ENCODE measurements at regions not wholly inside any gene's neighbourhood (a gene's known extent, or its start where the extent isn't known, plus 50 kb on each side); places are given as distances from the start of the nearest gene placed in this dataset.
A peak's percentile ranks its signal among the peaks of the same experiment; 100 is the strongest.

- no peak for TF ChIP-seq XRCC3 (IDR thresholded peaks at IDR 0.05)
- no peak for TF ChIP-seq GTF3C2 (IDR thresholded peaks at IDR 0.05; ENCODE audit: borderline replicate concordance, extremely low read depth, insufficient read length)
- TF ChIP-seq ATF7 (IDR thresholded peaks at IDR 0.05), result no peak
- TF ChIP-seq ZNF133 (CRISPR knock-in tag; IDR thresholded peaks at IDR 0.05), result no peak
- no peak for TF ChIP-seq ZNF699 (CRISPR knock-in tag; IDR thresholded peaks at IDR 0.05; ENCODE audit: insufficient replicate concordance)
- no peak for TF ChIP-seq MAFF (IDR thresholded peaks at IDR 0.05; ENCODE audit: low read length)
Observed at GRCh38 chr9:105067895-105068580, 140.1 kb upstream of the ABCA1 start (continued).

- H2AFZ ChIP-seq (ENCODE audit: low read depth, low read length), result no peak overlapping the region
- H3K4me3 ChIP-seq, result no peak overlapping the region
- in situ Hi-C loops (cut with MboI), result no loop called here
- H3K79me2 ChIP-seq (ENCODE audit: control insufficient read depth, insufficient read depth, low read length), result no peaks in the 10 kb centered on the region
- no peak for ATAC-seq
- no peak for DNase-seq (ENCODE audit: extremely low read depth in 1 of 4, low spot score in 3 of 4)
- FAIRE-seq, result no peak
- ChIA-PET POLR2A (interaction anchor here (0.8 kb wide), 1 partner anchor 142 kb away, joined by 4 read pairs; no protein-coding TSS in a partner anchor), CTCF (ENCODE audit: low intra/inter-chr PET ratio) (no interaction called here)
- no peaks in the 10 kb centered on the region for H4K20me1 ChIP-seq (replicated peaks; ENCODE audit: control insufficient read depth, insufficient read depth, low read length)
- peaks cover 0 to 3% of the 10 kb centered on the region in 2 experiments; a peak in 4 of 5 replicates for H3K4me1 ChIP-seq (replicated peaks in 1 of 2; ENCODE audit: control insufficient read depth in 2 of 2, insufficient read depth in 2 of 2, low read length in 2 of 2)
- H3K36me3 ChIP-seq (ENCODE audit: control insufficient read depth, insufficient read depth, low read length), result no peaks in the 10 kb centered on the region
- peak; percentile 75 for TF ChIP-seq BCOR (IDR thresholded peaks at IDR 0.05)
- no peak for TF ChIP-seq COPS2 (conservative IDR thresholded peaks at IDR 0.05)
- peak; percentile 71 for TF ChIP-seq RBM25 (IDR thresholded peaks at IDR 0.05; ENCODE audit: low read depth, low read length, severe bottlenecking)
- TF ChIP-seq BACH1 (tag; IDR thresholded peaks at IDR 0.05), result no peak
- TF ChIP-seq ZFP36 (IDR thresholded peaks at IDR 0.05; ENCODE audit: low read depth, low read length, partially characterized antibody), result peak; percentile 52
- TF ChIP-seq CREB1 (IDR thresholded peaks at IDR 0.05), result no peak
- TF ChIP-seq CREB1 (CRISPR knock-in tag; IDR thresholded peaks at IDR 0.05), result no peak
- no peak for TF ChIP-seq ZNF79 (CRISPR knock-in tag; IDR thresholded peaks at IDR 0.05; ENCODE audit: low read depth)
- no peak for TF ChIP-seq ZC3H4 (CRISPR knock-in tag; IDR thresholded peaks at IDR 0.05; ENCODE audit: borderline replicate concordance)
- TF ChIP-seq ATF3 (IDR thresholded peaks at IDR 0.05), result no peak
- TF ChIP-seq ATF3 (CRISPR knock-in tag; conservative IDR thresholded peaks at IDR 0.05), result no peak
- H3K27me3 ChIP-seq (ENCODE audit: control insufficient read depth in 2 of 2, insufficient read depth in 2 of 2, low read length in 2 of 2), result peaks cover 0 to 25% of the 10 kb centered on the region in 2 experiments; a peak in 3 of 5 replicates
- WGBS (ENCODE audit: insufficient coverage, low coverage, missing lambda C conversion rate), result 0% methylated on average over 4 of the region's 5 CpGs
- no peaks in the 10 kb centered on the region for H3K9me1 ChIP-seq (ENCODE audit: control insufficient read depth, insufficient read depth, low read length)
- no peak overlapping the region for H3K27ac ChIP-seq (ENCODE audit: extremely low read depth, low read depth, low read length)
- intact Hi-C loops (cut with micrococcal nuclease), result no loop called here
- H3K9ac ChIP-seq (ENCODE audit: insufficient read depth in 1 of 2, low read depth in 2 of 2, low read length in 2 of 2), result no peak overlapping the region
- no peaks in the 10 kb centered on the region for H3K9me3 ChIP-seq (replicated peaks; ENCODE audit: control insufficient read depth, insufficient read depth, low read depth, low read length)
- no TSS peak for BruUV-seq (replicated peaks)
- no peak overlapping the region for H3K4me2 ChIP-seq (ENCODE audit: insufficient read depth, low read length)
Observed at GRCh38 chr9:105069285-105069684, 141.3 kb upstream of the ABCA1 start.

Measured in K562 (cell line).